B cell (primary cell): ENCODE measurements at regions not wholly inside any gene's neighbourhood (a gene's known extent, or its start where the extent isn't known, plus 50 kb on each side); places are given as distances from the start of the nearest gene placed in this dataset.

Experiments used
- ATAC-seq: fragments of 200-7000 bp; cut with Tn5 transposase; one replicate; pipeline ENCODE4 v1.10.0; 2021; ENCODE audit warnings: low read depth, mild to moderate bottlenecking, moderate number of reproducible peaks, moderate library complexity
- CTCF ChIA-PET: fragments of 350-600 bp; sonication (Branson Sonifier 250); formaldehyde crosslinking; loops from one replicate; lab custom pipeline; 2021; ENCODE audit warnings: antibody characterized with exemption, inconsistent platforms; lab: Charles Lee
- POLR2A ChIA-PET: fragments of 350-600 bp; sonication (Branson Sonifier 250); formaldehyde crosslinking; loops from one replicate; lab custom pipeline; 2021; ENCODE audit warnings: antibody characterized with exemption; lab: Charles Lee
- DNase-seq: peaks from one replicate; pipeline ENCODE4 v3.0.0; 2013
- H2AFZ ChIP-seq: 2 replicates; pipeline ENCODE4 v1.6.1; 2012; ENCODE audit warnings: mild to moderate bottlenecking, low read depth, low read length; ENCODE audit not compliant: insufficient read depth, poor library complexity, severe bottlenecking
- H3K27ac ChIP-seq, 2 donors: 1 replicate in 1 of 2; 2 replicates in 1 of 2; pipeline ENCODE4 v1.5.1; 2012 to 2013; ENCODE audit warnings: low read length in 2 of 2, mild to moderate bottlenecking in 2 of 2, moderate library complexity in 1 of 2
- H3K27me3 ChIP-seq, 4 experiments: fragments of 200-600 bp in 1 of 4; sonication (generic) in 1 of 4; replicated peaks in 1 of 4; 1 replicate in 2 of 4; 2 replicates in 2 of 4; pipeline versions ENCODE4 v1.6.1 to v1.7.0; 2013 to 2016; ENCODE audit warnings: low read length in 3 of 4, mild to moderate bottlenecking in 2 of 4, mixed read lengths in 1 of 4, moderate library complexity in 1 of 4; ENCODE audit not compliant: insufficient read depth in 4 of 4, control insufficient read depth in 3 of 4; ENCODE audit errors: control extremely low read depth in 1 of 4
- H3K36me3 ChIP-seq, 2 experiments: replicated peaks in 1 of 2; 1 replicate in 1 of 2; 2 replicates in 1 of 2; pipeline versions ENCODE4 v1.6.1 to v1.7.1; 2013; ENCODE audit warnings: low read length in 1 of 2; ENCODE audit not compliant: insufficient read depth in 2 of 2, control insufficient read depth in 1 of 2; ENCODE audit errors: control extremely low read depth in 1 of 2, extremely low read depth in 1 of 2
- H3K4me1 ChIP-seq, 2 donors: fragments of 200-600 bp in 1 of 2; sonication (generic) in 1 of 2; 1 replicate in 1 of 2; 2 replicates in 1 of 2; pipeline versions ENCODE4 v1.5.1 to v1.6.1; 2013 to 2017; ENCODE audit warnings: low read length in 2 of 2; ENCODE audit not compliant: control insufficient read depth in 2 of 2, insufficient read depth in 2 of 2
- H3K4me2 ChIP-seq: replicated peaks from 2 replicates; pipeline ENCODE3; 2012; ENCODE audit warnings: mild to moderate bottlenecking, low read depth, low read length; ENCODE audit not compliant: poor library complexity, severe bottlenecking
- H3K4me3 ChIP-seq, 5 experiments: fragments of 200-600 bp in 1 of 5; sonication (generic) in 1 of 5; 1 replicate in 3 of 5; 2 replicates in 2 of 5; pipeline versions ENCODE4 v1.5.1 to v1.7.0; 2011 to 2016; ENCODE audit warnings: low read length in 4 of 5, mild to moderate bottlenecking in 4 of 5, low read depth in 2 of 5, control low read depth in 1 of 5, moderate library complexity in 1 of 5; ENCODE audit not compliant: insufficient read depth in 1 of 5; ENCODE audit errors: control extremely low read depth in 1 of 5, extremely low read depth in 1 of 5
- H3K79me2 ChIP-seq: fragments of 200-600 bp; sonication (generic); one replicate; pipeline ENCODE4 v1.6.0; 2016; ENCODE audit warnings: low read length; ENCODE audit not compliant: control insufficient read depth, insufficient read depth
- H3K9ac ChIP-seq: fragments of 200-600 bp; sonication (generic); 2 replicates; pipeline ENCODE4 v1.6.1; 2017; ENCODE audit warnings: mild to moderate bottlenecking, low read length, moderate library complexity
- H3K9me3 ChIP-seq, 3 donors: one replicate each; pipeline versions ENCODE4 v1.6.1 to v1.7.1; 2013; ENCODE audit warnings: low read length in 2 of 3; ENCODE audit not compliant: control insufficient read depth in 2 of 3, insufficient read depth in 1 of 3; ENCODE audit errors: control extremely low read depth in 1 of 3
- H4K20me1 ChIP-seq: 2 replicates; pipeline ENCODE4 v1.6.0; 2012; ENCODE audit warnings: mild to moderate bottlenecking, low read length; ENCODE audit not compliant: insufficient read depth, control insufficient read depth, poor library complexity, severe bottlenecking
- H3K27ac Mint-ChIP-seq: one replicate; pipeline ENCODE4 v1.8.0; 2021; ENCODE audit warnings: mixed read lengths
- H3K27me3 Mint-ChIP-seq: one replicate; pipeline ENCODE4 v1.8.0; 2021; ENCODE audit warnings: mixed read lengths
- H3K4me1 Mint-ChIP-seq: one replicate; pipeline ENCODE4 v1.8.0; 2021; ENCODE audit warnings: mixed read lengths
- H3K4me3 Mint-ChIP-seq: one replicate; pipeline ENCODE4 v1.8.0; 2021; ENCODE audit warnings: mixed read lengths
- H3K9me3 Mint-ChIP-seq: one replicate; pipeline ENCODE4 v1.8.0; 2022; ENCODE audit warnings: mixed read lengths; ENCODE audit not compliant: insufficient read depth
- EZH2 ChIP-seq: IDR thresholded peaks from 2 replicates; pipeline ENCODE4 v1.6.1; 2012; ENCODE audit warnings: borderline replicate concordance, low read depth, mild to moderate bottlenecking, moderate library complexity, low read length; ENCODE audit not compliant: insufficient read depth, poor library complexity, severe bottlenecking
- WGBS: methylation state at CpG from one replicate; pipeline ENCODE4 v1.1.5; 2013; ENCODE audit warnings: missing lambda C conversion rate; ENCODE audit not compliant: insufficient coverage; 5-methylcytosine and 5-hydroxymethylcytosine counted together
- intact Hi-C: fragments of 100-400 bp; cut with micrococcal nuclease; formaldehyde crosslinking; loops from one replicate; pipeline ENCODE4 v1.10.0; 2022
- TF ChIP-seq, protein P1 (sequence below): fragments of 200-600 bp; IDR thresholded peaks from one replicate; pipeline ENCODE4 v1.8.0; 2022; ENCODE audit warnings: antibody characterized with exemption, mild to moderate bottlenecking

DNA sequence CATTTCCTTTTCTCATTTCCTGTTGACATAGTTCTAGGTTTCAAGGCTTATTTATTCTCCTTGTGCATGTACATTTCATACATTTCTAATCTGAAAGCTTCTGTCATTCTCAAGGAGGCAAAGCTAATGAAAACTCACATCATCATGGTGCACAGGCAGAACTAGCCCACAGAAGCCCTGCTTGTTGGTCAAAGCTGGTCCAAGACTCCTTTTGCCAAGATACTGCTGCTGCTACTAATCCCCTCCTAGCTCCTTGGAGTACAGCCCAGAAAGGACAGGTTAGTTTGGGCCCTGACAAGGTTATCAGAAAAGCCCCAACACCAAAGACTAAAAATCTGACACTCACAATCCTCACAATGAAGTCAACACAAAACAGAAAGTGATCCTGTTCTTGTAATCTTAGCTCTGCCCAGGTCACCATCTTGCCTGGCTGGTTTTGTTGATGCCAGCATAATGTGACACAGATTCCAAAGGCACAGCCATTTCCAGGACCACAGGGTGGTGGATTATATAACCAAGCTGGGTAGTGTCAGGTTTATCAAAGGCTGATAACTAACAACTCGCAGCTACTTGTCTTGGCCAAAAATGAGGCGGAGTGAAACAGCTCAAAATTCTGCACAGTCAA is 417.4 kb downstream of the NDFIP2 start:
- H3K27ac ChIP-seq = no peak overlapping the region
- no peaks in the 10 kb centered on the region for H3K9me3 ChIP-seq
- ATAC-seq = no peak
- no peaks in the 10 kb centered on the region for H3K27me3 ChIP-seq
- H4K20me1 ChIP-seq = no peaks in the 10 kb centered on the region
- no peaks in the 10 kb centered on the region for H3K36me3 ChIP-seq
- no peak overlapping the region for H2AFZ ChIP-seq
- no peaks in the 10 kb centered on the region for H3K27me3 Mint-ChIP-seq
- POLR2A ChIA-PET = no interaction called here
- H3K4me2 ChIP-seq = no peak overlapping the region
- intact Hi-C loops = no loop called here
- no peaks in the 10 kb centered on the region for H3K4me1 Mint-ChIP-seq
- no peaks in the 10 kb centered on the region for H3K9me3 Mint-ChIP-seq
- H3K27ac Mint-ChIP-seq = no peak overlapping the region
- no peaks in the 10 kb centered on the region for H3K79me2 ChIP-seq
- TF ChIP-seq, protein P1, sequence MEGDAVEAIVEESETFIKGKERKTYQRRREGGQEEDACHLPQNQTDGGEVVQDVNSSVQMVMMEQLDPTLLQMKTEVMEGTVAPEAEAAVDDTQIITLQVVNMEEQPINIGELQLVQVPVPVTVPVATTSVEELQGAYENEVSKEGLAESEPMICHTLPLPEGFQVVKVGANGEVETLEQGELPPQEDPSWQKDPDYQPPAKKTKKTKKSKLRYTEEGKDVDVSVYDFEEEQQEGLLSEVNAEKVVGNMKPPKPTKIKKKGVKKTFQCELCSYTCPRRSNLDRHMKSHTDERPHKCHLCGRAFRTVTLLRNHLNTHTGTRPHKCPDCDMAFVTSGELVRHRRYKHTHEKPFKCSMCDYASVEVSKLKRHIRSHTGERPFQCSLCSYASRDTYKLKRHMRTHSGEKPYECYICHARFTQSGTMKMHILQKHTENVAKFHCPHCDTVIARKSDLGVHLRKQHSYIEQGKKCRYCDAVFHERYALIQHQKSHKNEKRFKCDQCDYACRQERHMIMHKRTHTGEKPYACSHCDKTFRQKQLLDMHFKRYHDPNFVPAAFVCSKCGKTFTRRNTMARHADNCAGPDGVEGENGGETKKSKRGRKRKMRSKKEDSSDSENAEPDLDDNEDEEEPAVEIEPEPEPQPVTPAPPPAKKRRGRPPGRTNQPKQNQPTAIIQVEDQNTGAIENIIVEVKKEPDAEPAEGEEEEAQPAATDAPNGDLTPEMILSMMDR = no peak
- no peak for TF ChIP-seq EZH2
- no peak overlapping the region for H3K9ac ChIP-seq
- H3K4me3 ChIP-seq = no peak overlapping the region
- no peak for DNase-seq
- H3K4me3 Mint-ChIP-seq = no peak overlapping the region
- CTCF ChIA-PET = interaction anchor here (0.6 kb wide), 1 partner anchor 448 kb away, joined by 3 read pairs; no protein-coding TSS in a partner anchor
- no peaks in the 10 kb centered on the region for H3K4me1 ChIP-seq
- no CpG with 5 or more reads among the region's 2 CpGs for WGBS

DNA sequence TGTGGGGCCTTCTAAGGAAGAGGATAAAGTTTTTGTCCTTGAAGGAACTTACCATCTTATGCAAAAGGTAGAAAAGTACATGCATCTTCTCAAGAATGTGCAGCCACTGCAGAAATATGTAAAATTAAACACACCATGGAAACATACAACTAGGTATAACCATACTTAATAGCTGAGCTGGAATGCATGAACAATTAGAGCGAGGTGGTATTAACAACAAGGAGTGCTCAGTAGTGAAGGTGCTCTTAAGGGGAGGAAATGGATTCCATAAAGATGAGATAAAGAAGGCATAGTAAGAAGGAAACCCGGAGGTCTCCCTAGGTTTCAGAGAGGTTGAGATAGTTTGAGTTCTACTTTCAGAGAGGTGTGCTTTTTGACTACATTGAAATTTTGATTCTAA is 415.9 kb downstream of the NDFIP2 start:
- no peaks in the 10 kb centered on the region for H4K20me1 ChIP-seq
- Mint-ChIP-seq H3K27me3 (no peaks in the 10 kb centered on the region), H3K4me3 (no peak overlapping the region), H3K27ac (no peak overlapping the region), H3K9me3 (no peaks in the 10 kb centered on the region), H3K4me1 (no peaks in the 10 kb centered on the region)
- H3K27me3 ChIP-seq = no peaks in the 10 kb centered on the region
- ChIA-PET POLR2A (no interaction called here), CTCF (no interaction called here)
- H3K79me2 ChIP-seq = no peaks in the 10 kb centered on the region
- H3K4me2 ChIP-seq = no peak overlapping the region
- TF ChIP-seq, protein P1 = no peak
- no peak for TF ChIP-seq EZH2
- WGBS = 60% methylated on average over 1 of the region's 2 CpGs
- intact Hi-C loops = no loop called here
- DNase-seq (no peak), ATAC-seq (no peak)
- no peak overlapping the region for H3K4me3 ChIP-seq
- H3K27ac ChIP-seq = no peak overlapping the region
- H3K9ac ChIP-seq = no peak overlapping the region
- no peak overlapping the region for H2AFZ ChIP-seq
- H3K9me3 ChIP-seq = no peaks in the 10 kb centered on the region
- no peaks in the 10 kb centered on the region for H3K36me3 ChIP-seq
- H3K4me1 ChIP-seq = no peaks in the 10 kb centered on the region
